HuH-7 (cell line): ENCODE measurements at regions not wholly inside any gene's neighbourhood (a gene's known extent, or its start where the extent isn't known, plus 50 kb on each side); places are given as distances from the start of the nearest gene placed in this dataset.
A peak's percentile ranks its signal among the peaks of the same experiment; 100 is the strongest.

Experiments
- DNase-seq: peaks from one replicate; pipeline ENCODE4 v3.0.0; 2011; ENCODE audit warnings: low spot score

DNA sequence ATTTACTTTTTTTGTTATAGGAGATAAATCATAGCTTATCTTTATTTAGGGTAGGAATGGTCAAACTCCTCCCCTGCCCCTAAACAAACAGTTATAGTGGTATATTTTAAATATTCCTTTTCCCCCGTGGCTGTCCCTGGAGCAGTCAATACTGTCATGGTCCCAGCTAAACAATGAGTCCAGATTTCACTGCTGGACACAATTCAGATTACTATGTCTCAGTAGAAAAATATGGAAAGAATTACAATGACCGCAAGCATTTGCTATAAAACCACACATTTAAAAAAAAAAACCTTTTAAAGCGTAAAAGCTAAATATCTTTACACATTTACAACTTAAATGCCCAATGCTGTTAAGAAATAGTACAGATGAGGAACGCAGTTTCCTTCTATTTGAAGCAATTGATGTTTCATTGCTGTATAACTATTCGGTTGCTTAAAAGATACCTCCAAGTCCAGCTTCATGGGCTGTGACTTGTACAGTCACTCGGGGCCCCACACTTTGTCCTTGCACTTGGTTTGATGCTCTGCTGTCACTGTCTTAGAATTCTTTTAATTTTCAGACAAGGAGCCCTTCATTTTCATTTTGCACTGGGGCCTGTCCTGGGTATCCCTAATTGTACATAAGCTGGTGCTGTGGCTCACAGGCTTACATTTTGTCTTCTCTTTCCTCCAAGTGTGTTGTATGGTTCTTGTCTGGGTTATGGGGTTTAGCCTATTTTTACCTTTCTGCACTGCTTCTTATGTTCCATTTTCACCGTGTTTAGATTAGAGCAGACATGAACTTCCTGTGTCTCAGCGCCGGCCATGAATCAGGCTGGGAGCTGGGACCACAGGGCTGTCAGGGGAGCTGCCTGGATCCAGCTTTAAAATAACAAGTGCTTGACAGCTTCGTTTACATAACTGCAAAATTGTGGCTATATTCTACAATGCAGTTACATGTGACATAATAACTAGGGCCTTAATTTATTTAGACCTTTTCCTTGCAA is 530.2 kb upstream of the FZD8 start:
- no peak for DNase-seq

DNA sequence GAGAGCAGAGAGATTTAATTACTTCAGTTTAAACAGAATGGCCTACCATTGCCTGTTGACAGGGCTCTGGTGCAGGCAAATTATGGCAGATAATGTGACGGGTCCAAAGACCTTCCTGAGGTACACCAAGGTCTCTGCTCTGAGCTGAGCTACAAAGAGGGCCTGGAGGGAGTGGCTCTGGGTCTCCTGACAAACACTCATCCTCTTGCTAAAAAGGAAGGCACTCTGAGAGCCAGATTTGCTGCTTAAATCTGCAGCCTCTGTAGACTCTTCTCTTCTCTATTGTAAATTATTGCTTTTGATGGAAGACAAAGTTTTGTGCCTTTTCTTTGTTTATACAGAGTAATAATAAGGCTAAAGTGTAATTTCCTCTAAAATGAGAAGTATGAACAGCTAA is 529.5 kb upstream of the FZD8 start:
- no peak for DNase-seq

DNA sequence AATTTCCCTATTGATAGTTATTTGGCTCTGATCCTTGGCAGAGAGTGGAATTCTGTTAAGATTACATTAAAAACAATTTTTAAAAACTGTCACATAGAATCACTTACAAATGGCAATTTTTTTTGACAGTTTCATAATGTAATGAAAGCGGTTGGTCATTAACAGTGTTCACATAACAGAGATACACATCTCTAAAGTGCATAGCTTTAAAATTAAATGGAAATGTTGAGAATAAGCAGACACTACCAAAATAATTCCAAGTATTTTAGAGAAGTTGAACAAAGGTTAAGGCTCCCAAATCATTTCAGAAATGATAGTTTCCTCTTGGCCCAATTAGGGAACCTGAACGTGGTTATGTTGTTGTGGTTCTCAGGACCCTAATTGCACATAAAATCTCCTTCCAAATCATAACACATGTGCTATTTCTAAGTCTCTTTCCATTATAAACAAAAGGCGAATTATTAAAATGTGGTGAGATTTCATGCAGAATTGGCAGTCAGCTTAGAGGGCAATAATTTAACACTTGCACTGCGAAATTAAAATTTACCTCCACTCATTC is 528.9 kb upstream of the FZD8 start:
- no peak for DNase-seq

DNA sequence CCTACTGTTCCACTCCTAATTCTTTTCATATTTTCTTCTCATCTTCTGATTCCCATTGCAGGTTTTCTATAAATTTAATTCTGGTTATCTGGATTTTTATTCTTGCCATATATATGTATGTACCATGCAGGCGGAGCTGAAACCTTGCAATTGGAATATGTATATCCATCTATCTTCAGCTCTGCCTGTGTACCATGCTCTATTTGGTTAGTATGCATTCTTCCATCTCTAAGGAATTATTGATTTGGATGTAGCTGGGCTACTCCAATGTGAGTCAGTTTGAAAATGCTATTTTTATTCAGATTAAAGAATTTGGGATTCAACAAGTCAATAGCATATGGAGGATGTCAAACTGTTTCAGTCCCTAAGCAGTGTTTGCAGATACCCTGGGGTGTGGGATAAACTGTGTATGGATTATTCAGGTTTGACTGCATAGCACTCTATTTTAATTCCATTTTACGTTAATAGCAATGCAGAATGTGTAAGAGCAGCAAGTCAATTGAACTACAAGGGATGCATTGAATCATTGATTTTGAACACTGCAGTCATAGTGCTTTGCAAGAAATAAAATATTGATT is 528.1 kb upstream of the FZD8 start:
- no peak for DNase-seq

DNA sequence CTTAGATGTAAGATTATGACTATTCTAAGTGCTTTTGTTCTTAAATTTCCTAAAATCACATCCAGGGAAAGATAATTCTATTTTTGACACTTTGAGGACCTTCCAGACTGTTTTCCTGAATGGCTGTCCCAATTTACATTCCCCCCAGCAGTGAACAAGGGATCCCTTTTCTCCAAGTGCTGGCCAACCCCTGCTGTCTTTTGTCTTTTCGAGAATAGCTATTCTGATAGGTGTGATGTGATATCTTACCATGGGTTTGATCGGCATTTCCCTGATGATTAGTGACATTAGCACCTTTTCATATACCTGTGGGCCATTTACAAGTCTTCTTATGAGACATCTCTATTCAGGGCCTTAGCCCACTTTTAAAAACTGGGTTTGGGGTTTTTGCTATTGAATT is 526.7 kb upstream of the FZD8 start:
- no peak for DNase-seq

DNA sequence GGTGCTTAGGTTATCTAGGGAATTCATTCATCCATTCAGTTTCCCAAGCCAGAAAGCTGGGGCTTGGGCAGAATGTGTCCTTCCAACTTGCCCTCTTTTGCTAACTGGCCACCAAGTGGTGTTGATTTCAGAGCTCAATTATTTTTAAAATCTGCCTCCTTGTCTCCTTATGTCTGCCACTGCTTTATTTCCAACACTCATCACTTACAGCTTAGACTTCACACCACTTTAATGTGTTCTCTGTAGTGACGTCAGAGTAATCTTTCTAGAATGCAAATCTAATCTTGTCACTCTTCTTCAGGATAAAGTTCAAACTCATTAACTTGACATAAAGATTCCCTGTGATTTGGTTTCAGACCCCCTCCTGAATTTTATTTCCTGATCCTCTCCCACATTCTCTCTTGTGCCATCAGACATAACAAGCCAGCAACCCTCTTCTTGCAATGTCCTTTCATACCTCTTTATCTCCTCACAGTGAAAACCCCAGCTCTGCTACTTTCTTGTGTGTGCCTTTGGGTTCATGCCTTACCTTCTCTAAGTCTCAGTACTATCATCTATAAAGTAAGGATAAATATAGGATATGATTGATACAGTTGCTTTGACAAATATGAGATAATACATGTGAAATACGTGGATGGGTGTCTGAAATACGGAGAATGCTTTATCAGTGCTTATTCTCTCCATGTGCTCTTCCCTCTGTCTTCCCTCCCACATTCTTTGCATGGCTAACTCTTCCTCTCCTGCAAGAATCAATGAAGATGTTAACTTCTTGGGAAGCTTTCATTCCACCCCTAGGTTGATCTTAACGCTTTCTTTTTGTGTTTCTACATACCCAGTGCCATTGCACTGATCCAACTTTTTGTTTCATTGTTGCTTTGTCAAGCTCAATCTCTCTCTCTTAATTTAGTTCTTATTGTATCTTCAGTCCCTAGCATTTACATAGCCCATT is 522.7 kb upstream of the FZD8 start:
- no peak for DNase-seq

DNA sequence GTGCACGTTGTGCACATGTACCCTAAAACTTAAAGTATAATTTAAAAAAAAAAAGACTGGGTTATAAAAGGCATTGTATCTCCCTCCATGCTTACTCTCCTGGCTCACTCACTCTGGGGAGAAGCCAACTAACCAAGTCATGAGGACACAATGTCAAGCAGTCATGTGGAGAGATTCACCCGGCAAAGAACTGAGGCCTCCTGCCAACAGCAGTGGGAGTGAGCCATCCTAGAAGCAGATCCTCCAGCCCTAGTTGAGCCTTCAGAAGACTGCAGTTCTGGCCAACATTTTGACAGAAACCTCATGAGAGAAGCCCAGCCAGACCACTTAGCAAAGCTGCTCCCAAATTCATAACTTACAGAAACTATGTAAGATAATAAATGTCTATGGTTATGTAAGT is 521.7 kb upstream of the FZD8 start:
- no peak for DNase-seq

DNA sequence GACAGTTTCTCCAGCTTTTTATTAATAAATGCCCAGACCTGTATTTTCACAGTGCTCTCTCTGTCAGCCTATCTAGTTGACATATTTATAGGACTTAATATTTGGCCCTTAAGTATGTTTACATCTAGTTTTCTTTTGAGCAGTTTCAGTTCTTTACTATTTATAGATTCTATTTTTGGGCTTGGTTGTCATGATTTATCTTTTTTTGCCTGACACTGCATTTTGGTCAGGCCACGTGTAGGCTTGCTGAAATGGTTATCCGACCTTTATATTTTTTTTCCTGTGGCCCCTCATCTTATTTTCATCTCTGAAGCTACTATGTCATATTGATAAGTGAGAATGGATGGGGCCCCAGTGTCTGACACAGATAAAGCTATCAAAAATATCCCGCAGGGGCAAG is 515.4 kb upstream of the FZD8 start:
- DNase-seq = no peak

DNA sequence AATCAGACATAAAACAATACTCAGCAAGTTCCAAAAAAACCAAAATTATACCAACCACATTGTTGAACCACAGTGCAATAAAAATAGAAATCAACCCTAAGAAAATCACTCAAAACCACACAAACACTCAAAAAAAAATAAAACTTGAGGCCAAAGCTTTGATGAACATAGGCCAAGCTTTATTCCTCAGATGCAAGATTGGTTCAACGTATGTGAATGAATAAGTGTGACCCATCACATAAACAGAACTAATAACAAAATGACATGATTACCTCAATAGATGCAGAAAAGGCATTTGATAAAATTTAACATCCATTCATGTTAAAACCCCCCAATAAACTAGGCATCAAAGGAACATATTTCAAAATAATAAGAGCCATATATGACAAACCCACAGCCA is 506.1 kb upstream of the FZD8 start:
- DNase-seq = no peak

DNA sequence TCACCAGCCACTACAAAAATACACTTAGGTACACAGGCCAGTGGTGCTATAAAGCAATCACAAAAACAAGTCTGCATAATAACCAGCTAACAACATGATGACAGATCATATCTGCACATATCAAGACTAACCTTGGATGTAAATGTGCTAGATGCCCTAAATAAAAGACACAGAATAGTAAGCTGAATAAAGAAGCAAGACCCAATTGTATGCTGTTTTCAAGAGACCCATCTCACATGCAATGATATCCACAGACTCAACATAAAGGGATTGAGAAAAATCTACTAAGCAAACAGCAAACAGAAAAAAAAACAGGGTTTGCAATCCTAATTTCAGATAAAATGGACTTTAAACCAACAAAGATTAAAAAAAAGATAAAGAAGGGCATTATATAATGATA is 505.4 kb upstream of the FZD8 start:
- DNase-seq = no peak

DNA sequence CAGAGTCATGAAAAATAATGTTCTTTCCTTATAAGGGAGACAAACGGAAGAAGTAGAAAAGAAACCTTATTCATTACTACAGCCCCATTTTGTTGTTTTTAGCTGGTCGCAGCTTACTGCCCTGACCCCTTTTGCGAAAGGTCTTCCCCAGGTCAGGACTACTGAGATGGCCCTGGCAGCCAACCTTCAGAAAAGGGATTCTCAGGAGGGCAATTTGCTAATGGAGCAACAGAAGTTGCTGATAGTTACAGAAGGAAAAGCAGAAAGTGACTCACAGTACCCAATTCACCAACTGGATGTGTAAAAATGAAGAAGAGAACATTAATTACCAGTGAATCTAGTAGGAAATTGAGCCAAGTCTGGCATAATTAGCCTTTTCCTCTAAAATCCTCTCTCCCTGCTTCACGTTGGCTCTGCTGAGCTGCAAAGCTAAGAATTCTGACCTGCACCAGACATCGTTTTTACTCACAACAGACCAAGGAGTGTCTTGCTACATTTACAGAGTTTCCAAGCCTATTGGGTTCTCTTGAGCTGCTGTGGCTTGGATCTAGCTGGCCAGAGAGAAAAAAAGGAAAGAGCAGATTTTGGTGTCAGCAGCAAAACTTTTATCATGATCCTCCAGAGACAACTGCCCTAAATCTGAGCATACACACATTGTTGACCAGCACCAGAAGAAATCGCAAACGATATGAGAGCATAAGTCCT is 499.9 kb upstream of the FZD8 start:
- no peak for DNase-seq

DNA sequence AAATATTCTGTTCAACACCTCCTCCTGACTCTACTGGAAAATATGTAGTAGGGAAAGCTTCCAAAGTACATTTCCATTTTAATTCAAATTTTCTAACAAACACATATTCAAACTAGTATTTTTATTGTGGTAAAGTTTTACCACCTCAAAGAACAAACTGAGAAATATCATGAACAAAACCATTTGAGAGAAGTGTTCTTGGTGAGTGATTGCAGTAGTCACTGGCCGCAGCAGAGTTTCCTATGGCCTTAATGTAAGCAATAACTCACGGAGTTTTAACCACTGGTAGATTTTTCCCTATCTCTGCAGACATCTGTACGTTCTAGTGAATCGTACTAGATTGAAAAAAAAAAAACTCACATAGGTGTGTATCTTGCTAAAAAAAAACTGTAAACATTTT is 487.0 kb upstream of the FZD8 start:
- DNase-seq = no peak

DNA sequence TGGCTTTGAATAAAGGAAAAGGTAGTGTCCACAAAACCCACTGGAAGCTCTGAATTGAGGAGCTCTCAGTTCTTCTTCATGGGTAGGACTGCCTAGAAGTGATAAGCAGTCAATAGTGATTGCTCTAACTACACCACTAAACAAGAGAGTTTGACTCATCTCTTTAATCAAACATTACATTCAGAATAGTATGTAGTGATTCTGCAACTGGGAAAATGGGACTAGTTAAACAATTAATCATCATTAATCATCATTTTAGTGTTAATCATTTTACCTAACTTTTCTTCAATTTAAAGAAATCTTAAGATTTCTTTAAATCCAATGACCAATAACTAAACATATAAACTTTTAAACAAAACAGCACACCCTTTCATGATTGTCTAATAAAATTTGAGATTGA is 484.0 kb upstream of the FZD8 start:
- DNase-seq = no peak

DNA sequence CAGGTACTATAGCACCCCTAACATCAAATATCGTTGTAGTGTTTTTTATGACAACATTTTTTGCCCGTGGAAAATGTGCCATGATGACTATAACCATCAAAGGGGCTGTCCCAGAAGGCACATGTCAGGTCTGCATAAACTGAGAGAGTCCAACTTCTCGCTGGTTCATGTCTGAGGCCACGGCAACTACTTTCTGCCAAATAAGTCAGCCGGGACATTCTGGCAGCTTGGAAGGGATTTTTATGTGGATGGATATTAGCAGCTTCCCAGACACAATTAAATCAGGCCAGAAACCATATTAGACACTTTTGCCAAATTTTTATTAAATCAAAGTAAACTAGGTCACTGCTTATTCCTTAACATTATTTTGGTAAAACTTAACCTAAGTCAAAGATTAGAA is 477.4 kb upstream of the FZD8 start:
- DNase-seq = no peak

DNA sequence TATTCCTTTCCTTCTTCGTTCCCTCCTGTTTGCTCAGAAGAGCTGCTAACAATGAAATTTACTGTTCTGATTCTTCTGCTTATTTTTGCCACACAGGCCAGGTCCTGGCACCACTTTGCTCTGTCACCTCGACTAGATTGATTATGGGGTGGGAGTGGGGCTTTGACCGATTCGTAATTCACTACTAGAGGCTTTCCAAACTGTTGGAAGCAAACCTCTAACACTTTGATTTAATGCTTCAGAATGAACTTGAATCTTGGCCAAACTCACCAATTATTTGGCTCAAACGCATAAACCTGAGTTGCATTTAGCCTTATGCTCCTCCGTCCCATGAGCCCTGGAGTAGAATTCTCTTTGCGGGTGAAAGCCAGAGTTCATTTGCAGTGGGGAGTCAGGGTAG is 476.2 kb upstream of the FZD8 start:
- DNase-seq = no peak

DNA sequence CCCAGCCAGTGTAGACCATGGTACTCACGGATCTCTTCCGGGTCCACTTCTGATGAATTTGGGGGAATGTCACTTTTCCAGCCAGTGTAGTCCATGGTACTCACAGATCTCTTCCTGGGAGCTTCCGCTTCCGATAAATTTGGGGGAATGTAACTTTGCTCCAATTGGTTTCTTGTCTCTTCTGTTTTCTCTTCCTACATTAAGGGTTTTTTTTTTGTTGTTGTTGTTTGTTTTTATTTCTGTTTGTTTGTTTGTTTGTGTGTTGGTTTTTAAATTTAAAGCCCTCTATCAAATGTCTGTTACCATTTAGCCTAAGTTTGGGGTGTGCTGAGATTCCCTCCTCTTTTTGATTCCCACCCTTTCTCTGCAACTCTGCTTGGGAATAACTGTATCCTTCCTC is 475.8 kb upstream of the FZD8 start:
- no peak for DNase-seq

DNA sequence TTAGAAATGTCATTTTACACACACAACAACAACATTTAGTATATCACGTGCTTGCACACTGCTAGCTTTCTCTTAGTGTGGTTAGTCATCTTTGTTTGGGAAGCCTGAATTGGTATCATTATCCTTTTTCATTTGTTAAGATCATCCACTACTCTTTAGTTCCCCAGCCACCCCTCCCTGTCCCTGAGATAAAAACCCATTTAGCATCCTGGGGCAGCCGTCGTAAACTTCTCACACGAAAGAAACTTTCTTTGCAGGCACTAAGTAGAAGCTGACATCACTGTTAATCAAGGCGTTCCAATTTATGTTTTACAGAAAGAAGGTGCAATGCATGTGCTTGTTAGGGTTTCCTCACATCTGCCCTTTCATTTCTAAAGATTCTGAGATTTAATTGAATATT is 475.1 kb upstream of the FZD8 start:
- no peak for DNase-seq

DNA sequence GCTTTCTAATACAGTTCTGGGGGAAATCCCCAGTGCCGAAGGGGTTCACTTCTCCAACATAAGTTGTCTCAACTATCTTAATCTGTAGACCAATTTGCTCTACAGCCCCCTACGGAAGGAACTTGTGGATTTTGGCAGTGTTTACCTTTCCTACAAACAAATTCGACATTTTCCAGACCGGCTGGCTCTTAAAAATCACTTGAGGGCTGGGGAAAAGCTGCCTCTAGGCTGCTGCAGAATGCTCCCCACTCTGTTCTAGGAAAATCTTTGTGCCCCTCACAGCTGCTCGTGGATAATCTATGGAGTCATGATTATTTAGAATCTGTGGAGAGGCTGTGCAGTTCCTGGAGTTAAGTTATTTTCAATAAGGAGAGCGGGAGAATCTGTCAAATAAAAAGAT is 474.6 kb upstream of the FZD8 start:
- DNase-seq = no peak

DNA sequence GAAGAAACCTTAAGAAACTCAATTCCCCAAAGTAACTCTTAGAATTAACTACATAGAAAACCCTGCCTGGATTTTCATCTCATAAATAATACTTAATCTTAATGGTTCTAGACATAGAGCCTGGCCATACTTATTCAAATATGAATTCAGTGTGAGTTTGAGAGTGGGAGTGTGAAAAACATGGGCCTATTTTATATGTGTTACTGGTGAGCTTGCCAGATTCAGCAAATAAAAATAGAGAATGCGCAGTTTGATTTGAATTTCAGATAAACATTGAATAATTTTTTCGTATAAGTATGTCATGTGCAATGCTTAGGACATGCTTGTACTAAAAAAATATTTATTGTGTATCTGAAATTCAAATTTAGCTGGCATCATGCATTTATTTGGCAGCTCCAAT is 473.9 kb upstream of the FZD8 start:
- DNase-seq = no peak

DNA sequence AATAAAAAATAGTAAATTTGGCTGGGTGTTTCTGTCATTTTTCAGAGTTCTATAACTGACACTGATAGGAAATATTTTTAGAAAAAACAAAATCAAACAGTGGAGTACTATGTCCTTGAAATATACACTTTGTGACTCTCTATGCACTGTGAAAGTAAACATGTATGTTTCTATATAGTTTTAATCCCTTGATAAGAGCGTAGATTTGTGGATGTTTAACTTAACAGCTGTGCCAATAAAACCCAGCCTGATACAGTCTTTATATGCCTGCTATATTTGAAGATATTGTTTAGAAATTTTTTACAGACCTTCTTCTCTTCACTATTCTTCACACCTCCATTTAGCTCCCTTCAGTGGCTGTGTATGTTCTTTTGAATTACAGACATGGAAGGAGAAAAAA is 473.3 kb upstream of the FZD8 start:
- DNase-seq = no peak

DNA sequence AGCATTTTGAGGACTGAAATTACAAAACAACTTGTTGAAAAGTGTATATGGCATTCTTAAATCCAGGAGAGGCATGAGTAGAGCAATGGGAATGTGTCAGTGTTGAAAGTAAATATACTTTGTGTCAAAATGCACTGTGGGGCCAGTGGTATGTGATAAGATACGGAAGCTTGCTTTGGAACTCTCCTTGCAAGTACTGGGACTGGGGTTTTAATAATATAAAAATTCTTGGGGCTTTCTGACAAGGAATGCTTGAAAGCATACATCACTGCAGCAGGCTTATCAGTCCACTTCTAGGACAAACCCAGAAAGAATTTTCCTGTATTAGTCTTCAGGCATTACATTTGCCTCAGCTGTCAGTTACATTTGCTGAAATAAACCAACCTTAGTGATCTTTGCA is 472.8 kb upstream of the FZD8 start:
- DNase-seq = peak; percentile 2

DNA sequence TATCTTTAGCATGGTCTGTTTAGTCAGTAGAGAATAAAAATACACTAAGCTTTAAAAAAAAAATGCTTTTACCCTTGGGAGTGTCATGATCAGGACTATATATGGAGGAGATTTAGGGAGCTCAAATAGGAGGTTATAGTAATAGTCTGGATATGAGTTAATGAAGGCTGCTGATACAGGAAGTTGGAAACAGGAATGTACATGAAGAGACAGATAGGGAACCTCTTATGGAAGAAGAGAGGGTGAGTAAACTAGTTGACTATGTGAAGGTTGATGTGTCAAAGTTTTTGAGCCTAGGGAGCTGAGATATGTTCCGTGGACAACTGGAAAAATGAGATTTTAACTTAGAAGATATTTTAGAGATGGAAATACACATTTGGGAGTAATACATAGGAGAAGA is 472.0 kb upstream of the FZD8 start:
- DNase-seq = no peak
